ENCODE measurements at regions not wholly inside any gene's neighbourhood (a gene's known extent, or its start where the extent isn't known, plus 50 kb on each side); places are given as distances from the start of the nearest gene placed in this dataset.

- DNase-seq = no peak
- intact Hi-C loops (cut with micrococcal nuclease) = no loop called here
- Mint-ChIP-seq H3K36me3 (no peaks in the 10 kb centered on the region), H3K9me3 (peaks cover 12% of the 10 kb centered on the region), H3K27ac (no peak overlapping the region), H3K4me1 (ENCODE audit: low read depth) (no peaks in the 10 kb centered on the region), H3K4me3 (no peak overlapping the region), H3K27me3 (no peaks in the 10 kb centered on the region)
- CTCF ChIA-PET = no interaction called here
- POLR2A ChIA-PET = no interaction called here
Measured at GRCh38 chr13:72290962-72291681, 424.1 kb upstream of the DACH1 start.

GRCh38 chr13:72286421-72286820 lies 419.4 kb upstream of the DACH1 start:
- H3K4me3 Mint-ChIP-seq = no peak overlapping the region
- ChIA-PET CTCF (no interaction called here), POLR2A (no interaction called here)
- DNase-seq = no peak
- no peaks in the 10 kb centered on the region for H3K4me1 Mint-ChIP-seq (ENCODE audit: low read depth)
- peaks cover 7% of the 10 kb centered on the region for H3K9me3 Mint-ChIP-seq
- no peaks in the 10 kb centered on the region for H3K36me3 Mint-ChIP-seq
- no peaks in the 10 kb centered on the region for H3K27me3 Mint-ChIP-seq
- no peak overlapping the region for H3K27ac Mint-ChIP-seq
- intact Hi-C loops (cut with micrococcal nuclease) = no loop called here

- no peak overlapping the region for H3K27ac Mint-ChIP-seq
- intact Hi-C loops (cut with micrococcal nuclease) = no loop called here
- H3K4me1 Mint-ChIP-seq (ENCODE audit: low read depth) = no peaks in the 10 kb centered on the region
- DNase-seq = no peak
- no peak overlapping the region for H3K4me3 Mint-ChIP-seq
- CTCF ChIA-PET = no interaction called here
- H3K9me3 Mint-ChIP-seq = peaks cover 7% of the 10 kb centered on the region
- no peaks in the 10 kb centered on the region for H3K36me3 Mint-ChIP-seq
- POLR2A ChIA-PET = no interaction called here
- H3K27me3 Mint-ChIP-seq = no peaks in the 10 kb centered on the region
Measured at GRCh38 chr13:72284791-72285190, 417.8 kb upstream of the DACH1 start.

GRCh38 chr13:72261732-72262131 lies 394.7 kb upstream of the DACH1 start:
- POLR2A ChIA-PET = no interaction called here
- Mint-ChIP-seq H3K9me3 (peaks cover 7% of the 10 kb centered on the region), H3K27ac (no peak overlapping the region), H3K4me3 (no peak overlapping the region), H3K27me3 (no peaks in the 10 kb centered on the region), H3K36me3 (no peaks in the 10 kb centered on the region), H3K4me1 (ENCODE audit: low read depth) (no peaks in the 10 kb centered on the region)
- DNase-seq = no peak
- intact Hi-C loops (cut with micrococcal nuclease) = no loop called here
- CTCF ChIA-PET = no interaction called here

GRCh38 chr13:72259528-72259927 lies 392.5 kb upstream of the DACH1 start:
- Mint-ChIP-seq H3K27ac (no peak overlapping the region), H3K4me3 (no peak overlapping the region), H3K4me1 (ENCODE audit: low read depth) (no peaks in the 10 kb centered on the region), H3K36me3 (no peaks in the 10 kb centered on the region), H3K27me3 (no peaks in the 10 kb centered on the region), H3K9me3 (peaks cover 5% of the 10 kb centered on the region)
- ChIA-PET POLR2A (no interaction called here), CTCF (no interaction called here)
- intact Hi-C loops (cut with micrococcal nuclease) = no loop called here
- DNase-seq = no peak

GRCh38 chr13:72258340-72258981 lies 391.5 kb upstream of the DACH1 start:
- Mint-ChIP-seq H3K4me1 (ENCODE audit: low read depth) (no peaks in the 10 kb centered on the region), H3K4me3 (no peak overlapping the region), H3K27ac (no peak overlapping the region), H3K27me3 (no peaks in the 10 kb centered on the region), H3K36me3 (no peaks in the 10 kb centered on the region), H3K9me3 (peaks cover 3% of the 10 kb centered on the region)
- intact Hi-C loops (cut with micrococcal nuclease) = no loop called here
- DNase-seq = no peak
- ChIA-PET CTCF (no interaction called here), POLR2A (no interaction called here)

- no peaks in the 10 kb centered on the region for H3K27me3 Mint-ChIP-seq
- POLR2A ChIA-PET = no interaction called here
- H3K27ac Mint-ChIP-seq = no peak overlapping the region
- intact Hi-C loops (cut with micrococcal nuclease) = no loop called here
- H3K4me1 Mint-ChIP-seq (ENCODE audit: low read depth) = no peaks in the 10 kb centered on the region
- no peaks in the 10 kb centered on the region for H3K36me3 Mint-ChIP-seq
- no peak overlapping the region for H3K4me3 Mint-ChIP-seq
- peaks cover 3% of the 10 kb centered on the region for H3K9me3 Mint-ChIP-seq
- CTCF ChIA-PET = no interaction called here
- no peak for DNase-seq
Measured at GRCh38 chr13:72255908-72256307, 388.9 kb upstream of the DACH1 start.

GRCh38 chr13:72253754-72254153 lies 386.8 kb upstream of the DACH1 start:
- Mint-ChIP-seq H3K9me3 (no peaks in the 10 kb centered on the region), H3K4me3 (no peak overlapping the region), H3K36me3 (no peaks in the 10 kb centered on the region), H3K27ac (no peak overlapping the region), H3K27me3 (no peaks in the 10 kb centered on the region), H3K4me1 (ENCODE audit: low read depth) (no peaks in the 10 kb centered on the region)
- CTCF ChIA-PET = no interaction called here
- DNase-seq = no peak
- intact Hi-C loops (cut with micrococcal nuclease) = no loop called here
- POLR2A ChIA-PET = no interaction called here

- ChIA-PET POLR2A (no interaction called here), CTCF (no interaction called here)
- H3K27me3 Mint-ChIP-seq = no peaks in the 10 kb centered on the region
- H3K4me3 Mint-ChIP-seq = no peak overlapping the region
- H3K4me1 Mint-ChIP-seq (ENCODE audit: low read depth) = no peaks in the 10 kb centered on the region
- intact Hi-C loops (cut with micrococcal nuclease) = no loop called here
- no peaks in the 10 kb centered on the region for H3K36me3 Mint-ChIP-seq
- H3K27ac Mint-ChIP-seq = no peak overlapping the region
- DNase-seq = no peak
- no peaks in the 10 kb centered on the region for H3K9me3 Mint-ChIP-seq
Measured at GRCh38 chr13:72246396-72246795, 379.4 kb upstream of the DACH1 start.

GRCh38 chr13:72244788-72245187 lies 377.8 kb upstream of the DACH1 start:
- CTCF ChIA-PET = no interaction called here
- POLR2A ChIA-PET = no interaction called here
- no peak overlapping the region for H3K4me3 Mint-ChIP-seq
- intact Hi-C loops (cut with micrococcal nuclease) = no loop called here
- no peaks in the 10 kb centered on the region for H3K27me3 Mint-ChIP-seq
- H3K9me3 Mint-ChIP-seq = no peaks in the 10 kb centered on the region
- H3K4me1 Mint-ChIP-seq (ENCODE audit: low read depth) = no peaks in the 10 kb centered on the region
- no peak for DNase-seq
- H3K36me3 Mint-ChIP-seq = no peaks in the 10 kb centered on the region
- no peak overlapping the region for H3K27ac Mint-ChIP-seq

- no peak for DNase-seq
- intact Hi-C loops (cut with micrococcal nuclease) = no loop called here
- H3K27me3 Mint-ChIP-seq = no peaks in the 10 kb centered on the region
- POLR2A ChIA-PET = no interaction called here
- CTCF ChIA-PET = no interaction called here
- peaks cover 7% of the 10 kb centered on the region for H3K9me3 Mint-ChIP-seq
- no peaks in the 10 kb centered on the region for H3K36me3 Mint-ChIP-seq
- H3K27ac Mint-ChIP-seq = no peak overlapping the region
- no peaks in the 10 kb centered on the region for H3K4me1 Mint-ChIP-seq (ENCODE audit: low read depth)
- no peak overlapping the region for H3K4me3 Mint-ChIP-seq
Measured at GRCh38 chr13:72230131-72230530, 363.1 kb upstream of the DACH1 start.

- no peak overlapping the region for H3K27ac Mint-ChIP-seq
- H3K4me3 Mint-ChIP-seq = no peak overlapping the region
- H3K36me3 Mint-ChIP-seq = no peaks in the 10 kb centered on the region
- CTCF ChIA-PET = no interaction called here
- intact Hi-C loops (cut with micrococcal nuclease) = no loop called here
- POLR2A ChIA-PET = no interaction called here
- peaks cover 9% of the 10 kb centered on the region for H3K9me3 Mint-ChIP-seq
- H3K27me3 Mint-ChIP-seq = no peaks in the 10 kb centered on the region
- DNase-seq = no peak
- H3K4me1 Mint-ChIP-seq (ENCODE audit: low read depth) = no peaks in the 10 kb centered on the region
Measured at GRCh38 chr13:72229067-72229466, 362.1 kb upstream of the DACH1 start.

GRCh38 chr13:72221276-72221962 lies 354.4 kb upstream of the DACH1 start:
- intact Hi-C loops (cut with micrococcal nuclease) = no loop called here
- POLR2A ChIA-PET = no interaction called here
- Mint-ChIP-seq H3K36me3 (no peaks in the 10 kb centered on the region), H3K27ac (no peak overlapping the region), H3K4me3 (no peak overlapping the region), H3K27me3 (no peaks in the 10 kb centered on the region), H3K9me3 (peaks cover 13% of the 10 kb centered on the region), H3K4me1 (ENCODE audit: low read depth) (no peaks in the 10 kb centered on the region)
- DNase-seq = no peak
- CTCF ChIA-PET = interaction anchor here (0.6 kb wide), 1 partner anchor 1952 kb away, joined by 3 read pairs; no protein-coding TSS in a partner anchor

All from activated CD4-positive, alpha-beta memory T cell treated with anti-CD3 and anti-CD28 coated beads for 36 hours (primary cell).